GM18511 (cell line): ENCODE measurements at regions not wholly inside any gene's neighbourhood (a gene's known extent, or its start where the extent isn't known, plus 50 kb on each side); places are given as distances from the start of the nearest gene placed in this dataset.
"Not testable (repeated sequence)": the region's sequence is repeated elsewhere in the genome, so short reads cannot be mapped to it uniquely, and the experiment has no call there.

Source experiments
- ATAC-seq: cut with Tn5 transposase; IDR thresholded peaks from one replicate; pipeline ENCODE4 v1.9.1; 2021; ENCODE audit warnings: mild to moderate bottlenecking, moderate library complexity; ENCODE audit not compliant: unreplicated experiment

- ATAC-seq: no peak
Measured at GRCh38 chr3:70658513-70659310, 346.3 kb upstream of the MDFIC2 start.

GRCh38 chr3:70657454-70657853 lies 345.0 kb upstream of the MDFIC2 start:
- ATAC-seq: no peak

- ATAC-seq: no peak
Measured at GRCh38 chr3:70647823-70648222, 335.4 kb upstream of the MDFIC2 start.

- ATAC-seq: no peak
Measured at GRCh38 chr3:70647094-70647493, 334.7 kb upstream of the MDFIC2 start.

GRCh38 chr3:70646635-70647034 lies 334.2 kb upstream of the MDFIC2 start:
- no peak for ATAC-seq

- no peak for ATAC-seq
Measured at GRCh38 chr3:70640481-70640880, 328.0 kb upstream of the MDFIC2 start.

- no peak for ATAC-seq
Measured at GRCh38 chr3:70635301-70635700, 322.9 kb upstream of the MDFIC2 start.

GRCh38 chr3:70631716-70632307 lies 319.4 kb upstream of the MDFIC2 start:
- no peak for ATAC-seq

- no peak for ATAC-seq
Measured at GRCh38 chr3:70621451-70621850, 309.0 kb upstream of the MDFIC2 start.

GRCh38 chr3:70620956-70621355 lies 308.5 kb upstream of the MDFIC2 start:
- no peak for ATAC-seq

- no peak for ATAC-seq
Measured at GRCh38 chr3:70620367-70620766, 307.9 kb upstream of the MDFIC2 start.

GRCh38 chr3:70618151-70618550 lies 305.7 kb upstream of the MDFIC2 start:
- no peak for ATAC-seq

GRCh38 chr3:70617349-70617748 lies 304.9 kb upstream of the MDFIC2 start:
- not testable (repeated sequence) for ATAC-seq

- ATAC-seq: no peak
Measured at GRCh38 chr3:70615286-70615685, 302.8 kb upstream of the MDFIC2 start.

- no peak for ATAC-seq
Measured at GRCh38 chr3:70614111-70614510, 301.7 kb upstream of the MDFIC2 start.

GRCh38 chr3:70612920-70613319 lies 300.5 kb upstream of the MDFIC2 start:
- no peak for ATAC-seq

GRCh38 chr3:70611667-70612277 lies 299.3 kb upstream of the MDFIC2 start:
- ATAC-seq: not testable (repeated sequence)

- ATAC-seq: no peak
Measured at GRCh38 chr3:70608434-70608833, 296.0 kb upstream of the MDFIC2 start.

- ATAC-seq: no peak
Measured at GRCh38 chr3:70607469-70607868, 295.0 kb upstream of the MDFIC2 start.

GRCh38 chr3:70606018-70606417 lies 293.6 kb upstream of the MDFIC2 start:
- ATAC-seq: no peak

GRCh38 chr3:70603103-70603502 lies 290.7 kb upstream of the MDFIC2 start:
- ATAC-seq: peak; percentile 72

- no peak for ATAC-seq
Measured at GRCh38 chr3:70597312-70597711, 284.9 kb upstream of the MDFIC2 start.
